Endothelial cell of umbilical vein (primary cell): ENCODE measurements at regions not wholly inside any gene's neighbourhood (a gene's known extent, or its start where the extent isn't known, plus 50 kb on each side); places are given as distances from the start of the nearest gene placed in this dataset.

Experiments
- BruUV-seq: library from RNA; stranded (reverse); fragments of 400-500 nt; replicated peaks from 2 replicates; lab custom pipeline; 2021; lab: Mats Ljungman, UMichigan
- CTCF ChIA-PET: fragments of 300-600, 350-600 bp; sonication (Branson Sonifier 250); formaldehyde crosslinking; loops from one replicate; lab custom pipeline; 2021; ENCODE audit warnings: antibody characterized with exemption, inconsistent platforms; lab: Charles Lee
- POLR2A ChIA-PET: fragments of 300-600, 350-600 bp; sonication (Branson Sonifier 250); formaldehyde crosslinking; loops from one replicate; lab custom pipeline; 2021; ENCODE audit warnings: antibody characterized with exemption, inconsistent platforms; lab: Charles Lee
- DNase-seq: peaks from one replicate; pipeline ENCODE4 v3.0.0-alpha.2; 2011; ENCODE audit warnings: low read depth, low spot score
- FAIRE-seq: peaks from 2 replicates; lab custom pipeline; 2011; peaks lifted over from hg19 to GRCh38; lab: Jason Lieb, UNC
- H2AFZ ChIP-seq: 2 replicates; pipeline ENCODE4 v1.6.0; 2012; ENCODE audit warnings: low read depth, low read length, control low read depth, inconsistent platforms
- H3K27ac ChIP-seq: 2 replicates; pipeline ENCODE4 v1.5.1; 2011; ENCODE audit warnings: low read depth, mild to moderate bottlenecking, control low read depth, low read length, moderate library complexity; ENCODE audit not compliant: insufficient read depth
- H3K27me3 ChIP-seq, 2 experiments: 2 replicates each; pipeline versions ENCODE4 v1.6.0 to v1.6.1; 2011; ENCODE audit warnings: low read length in 2 of 2, mixed read lengths in 1 of 2; ENCODE audit not compliant: control insufficient read depth in 2 of 2, insufficient read depth in 2 of 2
- H3K36me3 ChIP-seq, 2 experiments: 2 replicates in 1 of 2; 3 replicates in 1 of 2; pipeline ENCODE4 v1.5.1; 2011; ENCODE audit warnings: low read length in 2 of 2, mild to moderate bottlenecking in 1 of 2, moderate library complexity in 1 of 2; ENCODE audit not compliant: control insufficient read depth in 2 of 2, insufficient read depth in 2 of 2; ENCODE audit errors: extremely low read depth in 1 of 2
- H3K4me1 ChIP-seq: 3 replicates; pipeline ENCODE4 v1.5.1; 2011; ENCODE audit warnings: mild to moderate bottlenecking, low read length; ENCODE audit not compliant: control insufficient read depth, insufficient read depth; ENCODE audit errors: extremely low read depth
- H3K4me2 ChIP-seq: 2 replicates; pipeline ENCODE4 v1.6.1; 2011; ENCODE audit warnings: low read length, control low read depth, mixed read lengths; ENCODE audit not compliant: insufficient read depth
- H3K4me3 ChIP-seq, 3 experiments: fragments of 200-600 bp in 1 of 3; sonication (generic), shearing (Covaris generic) in 1 of 3; replicated peaks in 1 of 3; 2 replicates each; pipeline ENCODE4 v1.5.1; 2011 to 2016; ENCODE audit warnings: control low read depth in 3 of 3, low read length in 3 of 3, mild to moderate bottlenecking in 2 of 3, inconsistent platforms in 1 of 3, low read depth in 1 of 3, moderate library complexity in 1 of 3; ENCODE audit not compliant: insufficient read depth in 1 of 3
- H3K79me2 ChIP-seq: 2 replicates; pipeline ENCODE4 v1.6.0; 2012; ENCODE audit warnings: low read length, inconsistent platforms; ENCODE audit not compliant: control insufficient read depth, insufficient read depth
- H3K9ac ChIP-seq: replicated peaks from 2 replicates; pipeline ENCODE3; 2011; ENCODE audit warnings: low read length, control low read depth; ENCODE audit not compliant: insufficient read depth; ENCODE audit errors: extremely low read depth
- H3K9me1 ChIP-seq: replicated peaks from 3 replicates; pipeline ENCODE4 v1.6.0; 2011; ENCODE audit warnings: mild to moderate bottlenecking, low read length; ENCODE audit not compliant: control insufficient read depth, insufficient read depth; ENCODE audit errors: extremely low read depth
- H3K9me3 ChIP-seq: replicated peaks from 2 replicates; pipeline ENCODE4 v1.5.1; 2012; ENCODE audit warnings: low read length, inconsistent platforms; ENCODE audit not compliant: control insufficient read depth, insufficient read depth
- H4K20me1 ChIP-seq: replicated peaks from 2 replicates; pipeline ENCODE3; 2011; ENCODE audit warnings: mild to moderate bottlenecking, low read length; ENCODE audit not compliant: control insufficient read depth, insufficient read depth; ENCODE audit errors: extremely low read depth
- CTCF ChIP-seq, 2 donors: IDR thresholded peaks; 1 replicate in 1 of 2; 2 replicates in 1 of 2; pipeline ENCODE4 v1.5.1; 2011; ENCODE audit warnings: low read length in 2 of 2, mild to moderate bottlenecking in 2 of 2, moderate library complexity in 2 of 2, control low read depth in 1 of 2, inconsistent platforms in 1 of 2, low read depth in 1 of 2; ENCODE audit not compliant: insufficient read depth in 1 of 2; ENCODE audit errors: extremely low read depth in 1 of 2
- EZH2 ChIP-seq: IDR thresholded peaks from 2 replicates; pipeline ENCODE4 v1.6.1; 2012; ENCODE audit warnings: borderline replicate concordance, low read depth, mild to moderate bottlenecking, moderate library complexity, low read length, inconsistent platforms; ENCODE audit not compliant: severe bottlenecking
- FOS ChIP-seq: IDR thresholded peaks from 2 replicates; pipeline ENCODE4 v1.6.1; 2011; ENCODE audit warnings: mild to moderate bottlenecking, low read length, moderate library complexity, borderline replicate concordance; ENCODE audit not compliant: insufficient read depth
- GATA2 ChIP-seq: IDR thresholded peaks from 2 replicates; pipeline ENCODE4 v1.7.0; 2011; ENCODE audit warnings: low read depth, mild to moderate bottlenecking, moderate library complexity, mixed read lengths, low read length; ENCODE audit not compliant: insufficient read length, insufficient read depth
- JUN ChIP-seq: IDR thresholded peaks from 2 replicates; pipeline ENCODE4 v1.6.1; 2011; ENCODE audit warnings: borderline replicate concordance, low read depth; ENCODE audit not compliant: insufficient read length, insufficient read depth
- MAX ChIP-seq: IDR thresholded peaks from 2 replicates; pipeline ENCODE4 v1.6.1; 2011; ENCODE audit not compliant: insufficient read depth, insufficient read length
- MYC ChIP-seq: IDR thresholded peaks from one replicate; pipeline ENCODE4 v1.6.1; 2011; ENCODE audit warnings: mild to moderate bottlenecking, low read depth, low read length
- POLR2AphosphoS5 ChIP-seq: IDR thresholded peaks from 2 replicates; pipeline ENCODE4 v1.6.1; 2012; ENCODE audit warnings: low read depth, mild to moderate bottlenecking, control low read depth, low read length, moderate library complexity; ENCODE audit not compliant: insufficient read depth
- dilution Hi-C: fragments of 300-500 bp; cut with MboI; formaldehyde crosslinking; loops from one replicate; pipeline ENCODE4 v1.15.0; 2019; ENCODE audit warnings: low sequenced_read_pairs; ENCODE audit not compliant: extremely low pct_ligation_motif_present
- intact Hi-C: fragments of 100-400 bp; cut with micrococcal nuclease; formaldehyde crosslinking; loops from one replicate; pipeline ENCODE4 v1.10.0; 2022

GRCh38 chr10:130550952-130551674, 414.9 kb downstream of the GLRX3 start:
- Histone ChIP-seq H3K9ac (no peak overlapping the region), H3K9me3 (peaks cover 9% of the 10 kb centered on the region), H3K4me2 (no peak overlapping the region), H3K9me1 (no peaks in the 10 kb centered on the region), H3K4me1 (no peaks in the 10 kb centered on the region), H3K36me3 (no peaks in the 10 kb centered on the region), H3K79me2 (no peaks in the 10 kb centered on the region), H3K27ac (no peak overlapping the region), H3K27me3 (no peaks in the 10 kb centered on the region), H2AFZ (no peak overlapping the region), H4K20me1 (no peaks in the 10 kb centered on the region), H3K4me3 (no peak overlapping the region)
- dilution Hi-C loops (no loop called here), intact Hi-C loops (no loop called here)
- TF ChIP-seq EZH2 (no peak), POLR2AphosphoS5 (no peak)
- DNase-seq (no peak), FAIRE-seq (no peak)
- CTCF ChIA-PET: no interaction called here
- POLR2A ChIA-PET: no interaction called here
- BruUV-seq: no TSS peak

DNA sequence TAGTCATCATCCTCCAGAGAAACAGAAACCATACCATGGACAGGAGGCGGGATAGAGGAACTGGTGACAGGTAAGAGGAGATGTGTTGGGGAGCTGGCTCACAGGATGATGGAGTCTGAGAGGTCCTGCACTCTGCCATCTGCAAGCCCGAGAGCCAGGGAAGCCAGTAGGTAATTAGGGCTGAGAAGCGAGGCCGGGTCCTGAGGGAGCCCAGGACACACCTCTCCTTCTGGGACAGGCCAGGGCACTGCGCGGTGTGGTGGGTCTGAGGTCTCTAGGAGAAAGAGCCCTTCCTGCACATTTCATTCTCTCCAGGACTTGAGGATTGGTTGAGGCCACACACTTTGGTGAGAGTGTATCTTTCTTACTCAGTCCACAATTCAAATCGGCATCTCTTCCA, 415.5 kb downstream of the GLRX3 start:
- no peak for DNase-seq
- dilution Hi-C loops: no loop called here
- CTCF ChIA-PET: no interaction called here
- Histone ChIP-seq H4K20me1 (no peaks in the 10 kb centered on the region), H3K9me1 (no peaks in the 10 kb centered on the region), H3K4me3 (no peak overlapping the region), H3K79me2 (no peaks in the 10 kb centered on the region), H3K9me3 (peaks cover 9% of the 10 kb centered on the region), H3K27me3 (no peaks in the 10 kb centered on the region), H3K36me3 (no peaks in the 10 kb centered on the region), H3K4me2 (no peak overlapping the region), H3K27ac (no peak overlapping the region), H2AFZ (no peak overlapping the region), H3K4me1 (no peaks in the 10 kb centered on the region), H3K9ac (no peak overlapping the region)
- intact Hi-C loops: no loop called here
- TF ChIP-seq MYC (no peak), POLR2AphosphoS5 (no peak), JUN (no peak), GATA2 (no peak), FOS (no peak), MAX (no peak), CTCF (IDR thresholded peaks at IDR 0.05; ENCODE audit: extremely low read depth in 1 of 2, insufficient read depth in 1 of 2, low read depth in 1 of 2, low read length in 2 of 2) (no peak), EZH2 (no peak)
- BruUV-seq: no TSS peak
- no peak for FAIRE-seq
- POLR2A ChIA-PET: no interaction called here
